Nephron (organoid): ENCODE measurements at regions not wholly inside any gene's neighbourhood (a gene's known extent, or its start where the extent isn't known, plus 50 kb on each side); places are given as distances from the start of the nearest gene placed in this dataset.

Experiments
- H3K27ac Mint-ChIP-seq, 3 experiments: 2 replicates each; pipeline ENCODE4 v1.8.0; 2020; ENCODE audit warnings: mixed read lengths in 3 of 3, mild to moderate bottlenecking in 2 of 3, moderate library complexity in 1 of 3
- H3K27me3 Mint-ChIP-seq: 2 replicates; pipeline ENCODE4 v1.8.0; 2021; ENCODE audit warnings: low read depth, mild to moderate bottlenecking, moderate library complexity, mixed read lengths
- H3K36me3 Mint-ChIP-seq: 2 replicates; pipeline ENCODE4 v1.8.0; 2020; ENCODE audit warnings: low read depth, mixed read lengths
- H3K4me1 Mint-ChIP-seq: 2 replicates; pipeline ENCODE4 v1.8.0; 2020; ENCODE audit warnings: mixed read lengths
- H3K4me3 Mint-ChIP-seq, 3 experiments: 2 replicates each; pipeline ENCODE4 v1.8.0; 2020; ENCODE audit warnings: mild to moderate bottlenecking in 3 of 3, mixed read lengths in 3 of 3, moderate library complexity in 2 of 3
- H3K9me3 Mint-ChIP-seq: 2 replicates; pipeline ENCODE4 v1.8.0; 2020; ENCODE audit warnings: mixed read lengths
- CTCF ChIP-seq, 3 experiments: fragments of 200-600 bp; sonication (generic); IDR thresholded peaks; one replicate each; pipeline ENCODE4 v1.5.0; 2021; ENCODE audit warnings: antibody characterized with exemption in 3 of 3; ENCODE audit not compliant: unreplicated experiment in 3 of 3

- Mint-ChIP-seq H3K4me3 (peak overlapping the region in 2 of 3 experiments; percentile 7 to 48), H3K27ac (peak overlapping the region; percentile 92 to 99 (median 99)), H3K9me3 (no peaks in the 10 kb centered on the region), H3K4me1 (peaks cover 72% of the 10 kb centered on the region), H3K36me3 (no peaks in the 10 kb centered on the region), H3K27me3 (no peaks in the 10 kb centered on the region)
- no peak for TF ChIP-seq CTCF (IDR thresholded peaks at IDR 0.05; ENCODE audit: unreplicated experiment in 3 of 3)
Measured at GRCh38 chr12:46556105-46556559, 183.6 kb upstream of the SLC38A2 start.

DNA sequence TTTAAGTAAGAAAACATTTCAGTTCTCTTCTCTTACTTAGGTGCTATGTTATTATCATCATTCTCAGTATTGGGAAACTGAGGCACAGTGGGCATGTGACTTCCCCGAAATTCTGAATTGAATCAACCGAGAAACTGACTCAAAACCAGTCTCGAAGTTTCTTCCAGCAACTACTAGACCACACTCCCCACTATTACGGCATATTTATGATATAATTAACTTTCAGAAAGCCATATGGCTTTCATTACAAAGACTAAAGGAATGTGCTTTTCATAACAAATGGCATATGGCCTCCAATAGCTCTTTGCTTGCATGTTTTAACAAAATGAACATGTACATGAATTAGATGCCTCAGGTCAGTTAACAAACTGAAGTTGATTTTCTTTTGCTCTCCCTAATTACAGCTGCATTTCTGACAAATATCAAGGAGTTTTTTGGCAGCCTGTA, 182.9 kb upstream of the SLC38A2 start:
- no peaks in the 10 kb centered on the region for H3K9me3 Mint-ChIP-seq
- H3K27me3 Mint-ChIP-seq: no peaks in the 10 kb centered on the region
- peak overlapping the region; percentile 92 to 99 (median 99) for H3K27ac Mint-ChIP-seq
- H3K36me3 Mint-ChIP-seq: no peaks in the 10 kb centered on the region
- H3K4me1 Mint-ChIP-seq: peaks cover 72% of the 10 kb centered on the region
- TF ChIP-seq CTCF (IDR thresholded peaks at IDR 0.05; ENCODE audit: unreplicated experiment in 3 of 3): no peak
- H3K4me3 Mint-ChIP-seq: peak overlapping the region in 2 of 3 experiments; percentile 40 to 48

- Mint-ChIP-seq H3K27ac (peak overlapping the region; percentile 92 to 99 (median 99)), H3K9me3 (no peaks in the 10 kb centered on the region), H3K27me3 (no peaks in the 10 kb centered on the region), H3K4me3 (no peak overlapping the region), H3K4me1 (peaks cover 65% of the 10 kb centered on the region), H3K36me3 (no peaks in the 10 kb centered on the region)
- TF ChIP-seq CTCF (IDR thresholded peaks at IDR 0.05; ENCODE audit: unreplicated experiment in 3 of 3): no peak
Measured at GRCh38 chr12:46554460-46554859, 181.9 kb upstream of the SLC38A2 start.

GRCh38 chr12:46553911-46554310, 181.3 kb upstream of the SLC38A2 start:
- H3K36me3 Mint-ChIP-seq: no peaks in the 10 kb centered on the region
- H3K27ac Mint-ChIP-seq: peak overlapping the region; percentile 92 to 99 (median 99)
- no peak for TF ChIP-seq CTCF (IDR thresholded peaks at IDR 0.05; ENCODE audit: unreplicated experiment in 3 of 3)
- H3K4me3 Mint-ChIP-seq: no peak overlapping the region
- no peaks in the 10 kb centered on the region for H3K27me3 Mint-ChIP-seq
- H3K9me3 Mint-ChIP-seq: no peaks in the 10 kb centered on the region
- H3K4me1 Mint-ChIP-seq: peaks cover 62% of the 10 kb centered on the region

- H3K36me3 Mint-ChIP-seq: no peaks in the 10 kb centered on the region
- H3K27ac Mint-ChIP-seq: peak overlapping the region; percentile 64 to 99 (median 82)
- H3K4me1 Mint-ChIP-seq: peaks cover 66% of the 10 kb centered on the region
- no peak overlapping the region for H3K4me3 Mint-ChIP-seq
- H3K9me3 Mint-ChIP-seq: peaks cover 4% of the 10 kb centered on the region
- TF ChIP-seq CTCF (IDR thresholded peaks at IDR 0.05; ENCODE audit: unreplicated experiment in 3 of 3): no peak
- no peaks in the 10 kb centered on the region for H3K27me3 Mint-ChIP-seq
Measured at GRCh38 chr12:46553266-46553665, 180.7 kb upstream of the SLC38A2 start.

DNA sequence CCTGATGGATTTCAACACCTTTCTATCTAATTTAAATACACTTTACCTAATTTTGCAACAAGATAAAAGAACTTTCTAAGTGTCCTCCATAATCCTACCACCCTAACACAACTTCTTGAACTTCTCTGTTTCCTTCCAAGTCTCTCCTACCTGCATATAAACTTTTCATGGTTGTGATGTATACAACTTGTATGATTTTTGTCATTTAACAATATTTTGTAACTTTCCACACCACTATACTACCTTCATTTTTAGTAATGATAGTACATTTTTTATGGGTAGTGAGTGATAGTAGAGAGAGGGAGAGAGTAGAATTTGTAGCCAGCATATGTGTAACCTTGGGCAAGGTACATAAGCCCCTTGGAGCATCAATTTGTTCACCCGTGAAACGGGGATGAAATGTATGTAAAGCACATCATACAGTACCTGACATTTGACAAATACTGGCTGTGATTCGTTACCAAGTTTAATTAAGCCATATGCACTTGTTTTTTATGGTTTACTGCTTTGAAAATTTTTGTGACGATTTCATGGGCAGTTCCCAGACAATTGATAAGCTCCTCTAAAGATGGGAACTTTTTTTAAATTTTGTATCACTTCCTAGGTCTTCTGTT, 177.8 kb upstream of the SLC38A2 start:
- H3K4me1 Mint-ChIP-seq: peaks cover 64% of the 10 kb centered on the region
- H3K36me3 Mint-ChIP-seq: peaks cover 5% of the 10 kb centered on the region
- H3K27me3 Mint-ChIP-seq: no peaks in the 10 kb centered on the region
- no peak overlapping the region for H3K4me3 Mint-ChIP-seq
- H3K9me3 Mint-ChIP-seq: peaks cover 4% of the 10 kb centered on the region
- no peak for TF ChIP-seq CTCF (IDR thresholded peaks at IDR 0.05; ENCODE audit: unreplicated experiment in 3 of 3)
- no peak overlapping the region for H3K27ac Mint-ChIP-seq
